Glutamatergic neuron (in vitro differentiated cells): ENCODE measurements at regions not wholly inside any gene's neighbourhood (a gene's known extent, or its start where the extent isn't known, plus 50 kb on each side); places are given as distances from the start of the nearest gene placed in this dataset.

Source experiments
- DNase-seq: peaks from one replicate; pipeline ENCODE4 v3.0.0; 2022
- H3K27ac Mint-ChIP-seq: one replicate; pipeline ENCODE4 v1.8.0; 2020; ENCODE audit warnings: mild to moderate bottlenecking, mixed read lengths, inconsistent platforms; ENCODE audit not compliant: unreplicated experiment
- H3K27me3 Mint-ChIP-seq: one replicate; pipeline ENCODE4 v1.8.0; 2020; ENCODE audit warnings: mild to moderate bottlenecking, moderate library complexity, mixed read lengths, inconsistent platforms; ENCODE audit not compliant: unreplicated experiment
- H3K36me3 Mint-ChIP-seq: one replicate; pipeline ENCODE4 v1.8.0; 2020; ENCODE audit warnings: mild to moderate bottlenecking, mixed read lengths, inconsistent platforms; ENCODE audit not compliant: unreplicated experiment
- H3K4me1 Mint-ChIP-seq: one replicate; pipeline ENCODE4 v1.8.0; 2020; ENCODE audit warnings: mild to moderate bottlenecking, low read depth, mixed read lengths, inconsistent platforms; ENCODE audit not compliant: unreplicated experiment
- H3K4me3 Mint-ChIP-seq: one replicate; pipeline ENCODE4 v1.8.0; 2020; ENCODE audit warnings: mild to moderate bottlenecking, mixed read lengths, inconsistent platforms; ENCODE audit not compliant: unreplicated experiment
- H3K9me3 Mint-ChIP-seq: one replicate; pipeline ENCODE4 v1.8.0; 2020; ENCODE audit warnings: mild to moderate bottlenecking, moderate library complexity, mixed read lengths, inconsistent platforms; ENCODE audit not compliant: unreplicated experiment
- TF ChIP-seq, protein P1 (sequence below): fragments of 200-600 bp; sonication (generic); IDR thresholded peaks from one replicate; pipeline ENCODE4 v1.5.0; 2021; ENCODE audit not compliant: partially characterized antibody, unreplicated experiment

DNA sequence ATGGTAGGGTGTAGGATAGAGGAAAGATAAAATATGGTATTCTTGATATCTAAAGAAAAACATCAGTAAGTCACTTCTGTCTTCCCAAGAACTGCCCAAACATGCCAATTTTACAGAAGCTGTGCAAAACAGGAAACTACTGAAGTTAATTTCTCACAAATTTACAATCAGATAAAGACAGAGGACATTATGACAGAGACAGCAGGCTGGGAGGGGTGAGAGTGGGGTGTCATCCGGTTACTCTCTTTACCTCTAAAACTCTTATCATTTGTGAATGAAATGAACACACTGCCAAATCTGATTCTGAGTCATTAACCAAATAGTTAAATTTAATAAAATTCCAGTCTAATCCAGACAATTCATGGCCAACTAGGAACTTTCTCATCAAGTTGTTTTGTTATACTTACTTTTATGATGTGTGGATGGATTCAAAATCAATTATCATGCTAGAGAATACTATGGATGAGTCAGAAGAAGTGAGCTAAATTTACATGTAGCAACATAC lies 323.2 kb upstream of the MEX3C start:
- no peaks in the 10 kb centered on the region for H3K36me3 Mint-ChIP-seq
- no peaks in the 10 kb centered on the region for H3K4me1 Mint-ChIP-seq
- no peaks in the 10 kb centered on the region for H3K27me3 Mint-ChIP-seq
- TF ChIP-seq, protein P1, sequence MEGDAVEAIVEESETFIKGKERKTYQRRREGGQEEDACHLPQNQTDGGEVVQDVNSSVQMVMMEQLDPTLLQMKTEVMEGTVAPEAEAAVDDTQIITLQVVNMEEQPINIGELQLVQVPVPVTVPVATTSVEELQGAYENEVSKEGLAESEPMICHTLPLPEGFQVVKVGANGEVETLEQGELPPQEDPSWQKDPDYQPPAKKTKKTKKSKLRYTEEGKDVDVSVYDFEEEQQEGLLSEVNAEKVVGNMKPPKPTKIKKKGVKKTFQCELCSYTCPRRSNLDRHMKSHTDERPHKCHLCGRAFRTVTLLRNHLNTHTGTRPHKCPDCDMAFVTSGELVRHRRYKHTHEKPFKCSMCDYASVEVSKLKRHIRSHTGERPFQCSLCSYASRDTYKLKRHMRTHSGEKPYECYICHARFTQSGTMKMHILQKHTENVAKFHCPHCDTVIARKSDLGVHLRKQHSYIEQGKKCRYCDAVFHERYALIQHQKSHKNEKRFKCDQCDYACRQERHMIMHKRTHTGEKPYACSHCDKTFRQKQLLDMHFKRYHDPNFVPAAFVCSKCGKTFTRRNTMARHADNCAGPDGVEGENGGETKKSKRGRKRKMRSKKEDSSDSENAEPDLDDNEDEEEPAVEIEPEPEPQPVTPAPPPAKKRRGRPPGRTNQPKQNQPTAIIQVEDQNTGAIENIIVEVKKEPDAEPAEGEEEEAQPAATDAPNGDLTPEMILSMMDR, result no peak
- no peak overlapping the region for H3K4me3 Mint-ChIP-seq
- H3K27ac Mint-ChIP-seq, result no peak overlapping the region
- H3K9me3 Mint-ChIP-seq, result no peaks in the 10 kb centered on the region
- DNase-seq, result no peak

DNA sequence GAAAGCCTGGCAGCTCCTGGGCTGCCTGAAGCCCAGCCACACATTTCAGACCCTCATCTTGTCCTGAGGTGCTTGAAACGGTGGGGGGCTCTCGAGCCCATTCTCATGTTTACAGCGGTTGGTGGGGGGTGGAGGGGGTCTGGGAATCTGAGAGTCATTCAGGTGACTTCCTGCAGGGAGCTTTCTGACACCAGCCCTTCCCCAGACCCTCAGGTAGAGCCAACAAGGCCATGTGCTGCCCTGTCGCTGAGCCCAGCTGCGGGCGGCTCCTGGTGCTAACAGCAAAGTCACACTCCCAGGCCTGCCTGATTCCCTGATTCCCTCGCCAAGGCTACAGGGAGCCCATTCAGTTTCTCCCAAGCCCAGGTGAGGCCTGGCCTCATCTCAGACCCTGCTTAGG lies 324.9 kb upstream of the MEX3C start:
- Mint-ChIP-seq H3K4me1 (no peaks in the 10 kb centered on the region), H3K4me3 (no peak overlapping the region), H3K36me3 (no peaks in the 10 kb centered on the region), H3K27ac (no peak overlapping the region), H3K27me3 (no peaks in the 10 kb centered on the region), H3K9me3 (no peaks in the 10 kb centered on the region)
- DNase-seq, result no peak
- TF ChIP-seq, protein P1, result no peak

DNA sequence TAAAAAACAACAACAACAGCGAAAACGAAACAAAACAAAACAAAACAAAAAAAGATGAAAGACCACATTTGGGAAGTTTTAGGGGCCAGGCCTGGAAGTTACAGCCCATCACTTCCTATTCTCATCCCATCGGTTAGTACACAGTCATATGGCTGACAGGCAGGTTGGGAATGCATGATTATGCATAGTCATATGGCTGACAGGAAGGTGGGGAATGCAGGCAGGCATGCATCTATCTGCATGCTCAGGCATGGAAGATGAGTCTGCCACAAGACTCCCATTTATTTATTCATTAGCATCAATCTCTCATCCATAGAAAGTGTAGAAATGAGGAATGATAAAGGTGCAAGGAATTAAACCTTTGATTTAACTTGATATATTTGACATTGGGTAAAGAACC lies 325.3 kb upstream of the MEX3C start:
- Mint-ChIP-seq H3K4me3 (no peak overlapping the region), H3K4me1 (no peaks in the 10 kb centered on the region), H3K27ac (no peak overlapping the region), H3K9me3 (no peaks in the 10 kb centered on the region), H3K27me3 (no peaks in the 10 kb centered on the region), H3K36me3 (no peaks in the 10 kb centered on the region)
- TF ChIP-seq, protein P1, result no peak
- DNase-seq, result no peak

DNA sequence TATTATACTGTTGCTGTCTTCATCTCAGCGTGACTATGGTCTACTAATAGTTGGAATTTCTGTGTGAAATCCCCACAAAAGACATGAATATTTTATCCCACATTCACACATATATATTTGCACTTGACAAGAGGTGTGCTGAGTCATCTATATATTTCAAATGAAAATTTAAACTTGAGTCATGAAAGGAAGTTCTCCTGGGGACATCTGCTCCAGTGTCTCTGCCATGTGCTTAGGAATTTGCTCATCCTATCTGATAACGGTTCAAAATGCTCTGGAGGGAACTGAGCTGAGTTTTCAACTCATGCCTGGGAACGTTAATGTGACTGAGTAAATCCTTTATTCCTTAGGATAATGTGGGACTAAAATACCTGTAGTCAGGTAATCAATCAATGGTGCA lies 326.2 kb upstream of the MEX3C start:
- H3K4me3 Mint-ChIP-seq, result no peak overlapping the region
- no peak overlapping the region for H3K27ac Mint-ChIP-seq

DNA sequence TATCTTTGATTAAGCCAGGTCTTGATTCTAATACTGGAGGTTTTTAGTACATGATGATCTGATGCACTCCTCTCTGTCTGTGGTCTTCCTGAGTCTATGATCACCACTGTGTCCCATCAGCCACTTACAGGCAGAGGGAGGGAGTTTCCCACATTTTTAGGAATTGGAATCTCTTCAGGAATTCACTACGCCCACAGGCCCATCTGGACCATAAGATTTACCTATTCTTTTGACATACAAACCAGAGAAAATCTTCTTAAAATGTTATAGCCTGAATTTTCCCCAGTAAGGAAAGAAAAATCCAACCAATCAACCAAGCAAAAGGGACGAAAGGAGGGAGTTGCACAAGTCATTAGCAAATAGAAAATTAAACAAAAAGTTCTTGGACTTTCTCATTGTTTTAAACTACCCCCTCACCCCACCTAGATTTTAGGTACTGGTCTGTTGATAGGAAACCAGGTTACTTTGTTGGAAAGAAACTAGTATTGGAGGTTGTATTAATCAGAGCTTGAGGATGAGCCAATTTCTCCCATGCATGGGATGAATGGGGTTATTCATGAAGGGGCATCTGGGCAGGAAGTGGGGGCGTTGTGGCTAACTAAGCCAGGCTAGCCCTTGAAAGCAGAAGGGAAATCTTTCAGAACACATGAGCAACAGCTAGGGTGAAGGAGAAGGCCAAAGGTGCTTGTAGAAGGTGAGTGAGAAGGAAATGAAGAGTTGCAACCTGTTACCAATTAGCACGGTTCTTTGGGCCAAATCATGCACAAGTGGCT lies 328.2 kb upstream of the MEX3C start:
- no peaks in the 10 kb centered on the region for H3K9me3 Mint-ChIP-seq
- H3K27ac Mint-ChIP-seq, result no peak overlapping the region
- TF ChIP-seq, protein P1, result no peak
- no peak for DNase-seq
- no peaks in the 10 kb centered on the region for H3K27me3 Mint-ChIP-seq
- no peaks in the 10 kb centered on the region for H3K36me3 Mint-ChIP-seq
- H3K4me1 Mint-ChIP-seq, result no peaks in the 10 kb centered on the region
- H3K4me3 Mint-ChIP-seq, result no peak overlapping the region

More for the DNA sequence above, 326.2 kb upstream of the MEX3C start:
- H3K36me3 Mint-ChIP-seq, result no peaks in the 10 kb centered on the region
- no peaks in the 10 kb centered on the region for H3K27me3 Mint-ChIP-seq
- TF ChIP-seq, protein P1, result no peak
- H3K4me1 Mint-ChIP-seq, result no peaks in the 10 kb centered on the region
- no peak for DNase-seq
- no peaks in the 10 kb centered on the region for H3K9me3 Mint-ChIP-seq
